Jurkat, Clone E6-1 (cell line): ENCODE measurements at regions not wholly inside any gene's neighbourhood (a gene's known extent, or its start where the extent isn't known, plus 50 kb on each side); places are given as distances from the start of the nearest gene placed in this dataset.

ENCODE experiments used
- DNase-seq: peaks from one replicate; pipeline ENCODE4 v3.0.0-alpha.2; 2011; ENCODE audit warnings: low read depth, low spot score
- H3K4me3 ChIP-seq: 2 replicates; pipeline ENCODE4 v1.5.1; 2011; ENCODE audit warnings: mild to moderate bottlenecking, low read length, control low read depth, moderate library complexity

DNA sequence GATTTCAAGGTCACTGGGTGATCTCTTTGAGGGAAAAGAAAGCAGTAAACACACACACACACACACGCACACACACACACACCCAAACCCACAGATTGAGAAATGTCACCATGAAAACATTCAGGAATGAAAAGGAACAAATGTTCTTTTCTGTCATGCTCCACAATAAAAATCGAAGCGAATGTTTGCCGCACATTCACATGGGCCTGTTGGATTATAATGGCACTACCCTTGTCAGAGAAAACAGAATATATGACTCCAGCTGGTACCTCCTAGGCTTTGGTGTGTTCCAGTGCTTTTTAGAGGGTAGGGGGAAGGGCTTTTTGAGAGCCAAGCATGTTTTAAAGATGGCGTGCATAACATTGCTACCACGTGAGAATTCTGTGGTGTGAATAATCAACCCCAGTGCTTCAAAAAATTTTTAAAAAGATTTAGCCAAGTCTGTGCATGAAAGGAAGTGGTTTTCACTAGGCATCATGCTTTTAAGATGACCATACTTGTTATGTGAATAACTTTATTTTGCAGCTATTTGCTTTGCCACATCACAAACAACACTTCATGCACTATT is 120.8 kb upstream of the ZNF608 start:
- no peak overlapping the region for H3K4me3 ChIP-seq
- DNase-seq: no peak

DNA sequence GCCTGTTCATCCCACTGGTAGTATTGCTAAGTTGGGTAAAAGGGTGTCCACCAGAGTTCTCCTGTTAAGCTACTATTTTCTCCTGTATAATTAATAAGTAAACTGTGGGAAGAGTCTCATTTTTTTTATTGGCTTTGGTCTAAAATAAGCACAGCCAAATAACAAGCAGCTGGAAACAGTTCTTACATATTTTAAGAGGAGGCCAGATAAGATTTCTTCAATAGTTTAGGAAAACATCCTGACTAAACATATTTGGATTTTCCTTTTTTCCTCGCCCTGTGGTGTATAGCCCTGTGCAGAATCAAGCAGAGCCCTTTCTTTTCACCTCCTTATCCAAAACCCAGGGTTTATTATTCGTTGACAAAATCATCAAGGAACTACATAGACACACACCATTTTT is 122.2 kb upstream of the ZNF608 start:
- no peak for DNase-seq

DNA sequence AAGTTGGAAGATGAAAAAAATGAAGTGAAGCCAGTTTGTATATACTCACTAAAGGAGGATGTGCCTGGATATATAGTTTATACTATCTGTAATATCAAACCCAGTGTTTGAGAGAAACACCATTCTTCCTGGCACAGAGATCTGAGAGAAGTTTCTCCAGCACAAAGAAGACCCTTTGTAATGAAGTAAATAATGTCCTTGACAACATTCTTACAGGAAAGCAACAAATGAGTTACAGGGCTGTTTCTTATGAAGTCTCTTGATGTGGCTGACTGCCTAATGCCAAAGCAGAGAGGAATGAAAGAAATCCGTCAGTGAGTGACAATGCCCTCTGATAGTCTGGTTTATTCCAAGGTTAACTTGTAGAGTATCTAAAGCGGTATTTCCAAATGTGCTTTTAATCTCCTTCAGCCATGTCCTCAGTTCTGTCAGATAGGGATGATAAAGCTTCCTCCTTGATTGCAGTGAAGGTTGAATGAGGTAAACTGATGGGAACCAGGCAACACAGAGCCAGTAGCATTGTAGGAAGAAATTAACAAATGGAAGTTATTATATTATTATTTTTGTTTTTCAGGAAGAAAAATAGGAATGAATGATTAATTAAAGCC is 123.1 kb upstream of the ZNF608 start:
- no peak overlapping the region for H3K4me3 ChIP-seq
- no peak for DNase-seq

More for the DNA sequence above, 122.2 kb upstream of the ZNF608 start:
- H3K4me3 ChIP-seq: no peak overlapping the region

DNA sequence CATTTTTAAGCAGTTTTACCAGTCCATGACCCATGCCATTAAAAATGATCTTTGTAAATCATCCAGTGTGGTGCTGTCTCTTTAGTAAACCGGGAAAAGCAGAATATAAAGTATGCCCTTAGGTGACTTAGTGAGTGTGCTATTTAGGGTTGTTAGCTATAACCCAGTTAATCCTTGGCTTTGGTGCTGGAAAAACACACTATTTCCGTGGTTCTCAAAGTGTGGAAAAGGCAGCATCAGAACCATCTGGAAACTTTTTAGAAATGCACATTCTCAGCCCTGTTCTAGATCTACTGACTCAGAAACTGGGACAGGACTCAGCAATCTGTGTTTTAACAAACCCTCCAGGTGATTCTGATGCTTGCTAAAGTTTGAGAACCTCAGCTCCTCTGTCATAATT is 123.6 kb upstream of the ZNF608 start:
- DNase-seq: no peak
- no peak overlapping the region for H3K4me3 ChIP-seq

DNA sequence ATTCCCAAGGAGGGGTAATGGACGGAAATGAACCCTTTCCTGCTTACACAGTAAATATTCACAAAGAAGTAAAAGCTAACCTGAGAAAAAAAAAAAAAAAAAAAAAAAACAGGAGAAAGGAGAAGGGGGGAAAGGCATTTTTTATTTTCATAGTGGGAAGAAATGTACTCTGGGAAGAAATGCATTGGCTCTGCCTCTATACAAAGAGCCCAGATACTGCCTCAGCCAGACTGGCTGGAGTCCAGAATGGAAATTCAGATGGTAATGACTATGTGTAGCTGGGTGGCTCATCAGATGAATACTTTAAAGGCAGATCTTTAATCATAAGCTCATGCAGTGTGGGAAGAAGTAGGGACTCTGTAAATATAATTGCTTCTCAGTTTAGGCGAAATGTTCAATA is 124.9 kb upstream of the ZNF608 start:
- no peak for DNase-seq

DNA sequence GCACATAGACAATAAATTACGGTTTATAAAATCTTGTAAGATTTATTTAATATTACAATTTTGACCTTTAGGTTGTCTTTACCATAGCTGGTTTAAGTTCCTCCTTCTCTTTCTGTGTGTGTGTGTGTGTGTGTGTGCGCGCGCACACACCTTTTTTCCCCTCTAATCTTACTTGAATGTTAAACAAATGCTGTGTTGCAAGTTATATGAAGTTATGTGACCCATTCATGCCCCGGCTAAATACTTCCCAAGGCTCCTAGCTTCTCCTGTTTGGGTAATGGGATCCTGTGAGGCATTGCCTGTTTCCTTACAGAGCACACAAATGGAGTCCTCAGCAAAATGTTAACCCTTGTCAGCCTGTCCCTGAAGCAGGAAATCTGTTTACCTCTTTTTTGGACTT is 125.6 kb upstream of the ZNF608 start:
- no peak overlapping the region for H3K4me3 ChIP-seq
- no peak for DNase-seq

More for the DNA sequence above, 124.9 kb upstream of the ZNF608 start:
- H3K4me3 ChIP-seq: no peak overlapping the region

DNA sequence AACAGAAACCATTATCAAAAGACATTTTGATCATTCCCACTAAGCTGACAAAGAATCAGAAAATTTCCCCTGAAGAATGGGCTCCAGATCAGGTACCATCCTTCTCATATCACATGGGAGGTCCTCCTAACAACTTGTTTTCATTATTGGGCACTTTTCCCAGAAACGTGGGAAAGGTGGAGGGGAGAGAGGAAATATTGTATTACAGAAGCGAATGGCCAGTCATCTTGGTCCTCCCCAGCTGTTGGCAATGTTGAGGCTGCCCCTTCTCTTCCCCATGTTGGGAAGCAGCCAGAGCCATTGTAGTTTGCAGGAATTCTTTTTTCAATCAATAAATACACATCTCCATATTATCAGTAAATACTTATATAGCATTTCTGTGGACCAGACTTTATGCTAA is 126.2 kb upstream of the ZNF608 start:
- H3K4me3 ChIP-seq: no peak overlapping the region
- no peak for DNase-seq

DNA sequence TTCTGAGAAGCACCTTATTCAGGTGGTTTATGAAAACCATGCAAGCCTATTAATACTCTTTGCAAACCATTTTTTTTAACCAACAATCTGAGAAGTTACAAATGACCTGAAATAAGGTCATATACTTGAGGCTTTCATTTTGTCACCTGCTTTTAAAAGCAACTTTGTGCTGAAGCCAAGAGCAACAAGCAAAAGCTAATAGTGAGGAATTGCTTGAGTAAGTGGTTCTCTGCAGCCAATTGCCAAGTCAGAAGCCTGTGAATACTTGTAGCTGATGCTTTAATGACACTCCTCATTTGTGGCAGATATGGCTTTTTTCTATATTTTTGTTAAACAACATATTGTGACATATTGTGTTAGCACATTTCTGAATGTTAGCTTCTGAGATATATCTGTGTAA is 126.7 kb upstream of the ZNF608 start:
- no peak for DNase-seq
- H3K4me3 ChIP-seq: no peak overlapping the region

DNA sequence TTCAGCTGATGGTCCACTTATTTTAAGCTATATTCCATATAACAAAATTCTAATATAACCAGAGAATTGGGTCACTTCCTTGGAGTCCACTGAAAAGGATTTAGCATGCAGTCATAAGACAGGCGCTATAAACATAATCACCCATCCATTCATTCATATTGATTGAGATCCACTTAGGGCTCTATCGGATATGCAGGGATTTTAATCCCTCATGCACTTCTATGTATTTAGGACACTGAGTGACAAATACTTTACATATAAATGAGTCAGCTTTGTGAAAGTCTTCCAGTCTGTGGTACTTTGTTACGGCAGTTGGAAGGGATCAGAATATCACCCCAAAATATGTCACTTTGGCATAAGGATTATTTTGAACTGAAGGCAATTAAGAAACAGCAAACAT is 127.3 kb upstream of the ZNF608 start:
- no peak for DNase-seq
- H3K4me3 ChIP-seq: no peak overlapping the region

DNA sequence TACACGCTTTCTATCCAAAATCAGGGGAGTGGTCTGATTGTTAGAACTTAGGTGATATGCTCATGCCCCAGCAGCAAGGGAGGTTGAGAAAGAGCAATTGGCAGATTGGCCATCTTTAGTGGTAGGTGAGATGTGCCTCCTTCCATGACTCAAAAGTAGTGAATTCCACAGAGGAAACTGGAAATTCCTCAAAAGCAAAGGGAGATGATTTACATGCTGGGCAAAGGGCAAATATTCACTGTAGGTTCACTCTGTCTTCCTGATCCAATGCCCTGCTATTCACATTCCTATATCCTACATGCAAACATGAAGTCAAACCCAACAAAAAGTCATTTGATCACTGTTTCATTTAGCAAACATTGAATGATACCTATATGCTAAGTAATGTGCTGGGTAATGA is 130.1 kb upstream of the ZNF608 start:
- no peak overlapping the region for H3K4me3 ChIP-seq
- DNase-seq: no peak

DNA sequence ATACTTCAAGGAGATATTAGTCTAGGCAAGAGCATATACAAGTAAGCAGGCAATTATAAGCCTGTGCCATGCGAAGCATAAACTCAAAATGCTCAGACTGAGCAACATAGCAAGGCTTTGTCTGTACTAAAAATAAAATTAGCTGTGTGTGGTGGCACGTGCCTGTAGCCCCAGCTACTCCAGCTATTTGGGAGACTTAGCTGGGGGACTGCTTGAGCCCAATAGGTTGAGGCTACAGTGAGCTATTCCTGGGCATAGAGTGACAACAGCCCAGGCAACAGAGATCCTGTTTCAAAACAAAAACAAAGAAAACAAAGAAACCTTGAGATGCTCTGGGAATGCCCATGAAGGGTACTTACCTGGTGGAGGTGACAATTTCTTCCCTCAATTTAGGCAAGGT is 130.5 kb upstream of the ZNF608 start:
- H3K4me3 ChIP-seq: no peak overlapping the region
- no peak for DNase-seq

DNA sequence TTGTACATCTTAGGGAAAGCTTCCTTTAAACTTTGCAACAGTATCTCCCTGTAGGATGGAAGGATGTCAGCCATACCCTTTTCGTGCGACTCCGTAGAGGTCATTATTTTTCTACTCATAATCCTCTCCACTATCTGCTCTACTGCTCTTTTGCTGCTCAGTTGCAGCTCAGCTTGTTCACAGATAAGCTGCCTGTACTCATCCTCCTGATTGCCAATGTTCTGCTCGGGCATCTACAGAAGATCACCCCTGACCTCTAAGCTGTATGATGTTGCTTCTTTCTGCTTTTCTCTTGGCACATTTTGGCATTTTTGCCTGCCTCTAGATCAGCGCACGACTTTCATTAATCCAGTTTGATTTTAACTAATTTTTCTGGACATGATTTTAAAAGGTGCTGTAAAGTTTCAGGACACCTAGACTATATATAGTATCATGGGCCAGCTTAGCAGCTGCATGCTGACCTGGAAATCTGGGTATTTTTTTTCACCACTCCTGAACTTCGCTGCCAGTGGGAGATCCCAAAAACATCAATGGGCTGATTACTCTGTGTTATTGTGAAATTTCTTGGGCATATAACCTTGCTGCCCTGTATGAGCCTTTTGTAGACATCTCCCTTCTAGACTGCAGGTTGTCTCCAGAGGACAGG is 131.2 kb upstream of the ZNF608 start:
- no peak overlapping the region for H3K4me3 ChIP-seq
- DNase-seq: no peak

DNA sequence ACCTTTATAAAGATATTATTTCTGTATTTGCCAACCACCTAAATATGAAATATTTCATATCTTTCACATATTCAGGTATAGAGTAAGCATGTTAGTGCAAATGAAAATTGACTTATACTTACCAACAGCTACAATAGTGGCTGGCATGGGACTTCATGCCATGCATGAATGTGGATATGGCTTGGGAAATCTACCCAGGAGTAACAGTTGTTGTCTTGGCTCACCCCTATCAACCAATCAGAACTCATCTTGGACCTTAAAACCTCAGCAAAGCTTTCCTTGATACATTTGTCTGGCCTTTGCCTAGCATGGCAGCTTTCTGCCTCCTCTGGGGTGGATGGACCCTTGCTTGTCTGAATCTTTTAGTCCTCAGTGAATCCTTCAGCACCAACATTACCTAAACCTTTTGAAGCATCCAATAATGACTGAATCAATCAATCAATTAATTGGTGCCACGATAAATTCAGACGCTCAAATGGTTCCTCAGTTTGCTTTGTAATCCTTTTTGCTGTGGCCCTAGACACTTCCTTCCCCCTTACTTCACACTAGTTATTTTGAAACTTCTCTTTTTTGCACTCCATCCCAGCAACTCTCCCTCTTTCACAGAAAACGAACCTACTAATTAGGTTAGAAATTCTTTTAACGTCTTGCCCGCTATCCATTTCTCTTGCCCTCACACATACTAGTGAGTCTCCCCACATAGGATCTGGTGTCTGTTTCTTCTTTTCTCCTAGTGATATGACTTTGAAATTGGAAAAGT is 132.3 kb upstream of the ZNF608 start:
- DNase-seq: no peak
- H3K4me3 ChIP-seq: no peak overlapping the region

DNA sequence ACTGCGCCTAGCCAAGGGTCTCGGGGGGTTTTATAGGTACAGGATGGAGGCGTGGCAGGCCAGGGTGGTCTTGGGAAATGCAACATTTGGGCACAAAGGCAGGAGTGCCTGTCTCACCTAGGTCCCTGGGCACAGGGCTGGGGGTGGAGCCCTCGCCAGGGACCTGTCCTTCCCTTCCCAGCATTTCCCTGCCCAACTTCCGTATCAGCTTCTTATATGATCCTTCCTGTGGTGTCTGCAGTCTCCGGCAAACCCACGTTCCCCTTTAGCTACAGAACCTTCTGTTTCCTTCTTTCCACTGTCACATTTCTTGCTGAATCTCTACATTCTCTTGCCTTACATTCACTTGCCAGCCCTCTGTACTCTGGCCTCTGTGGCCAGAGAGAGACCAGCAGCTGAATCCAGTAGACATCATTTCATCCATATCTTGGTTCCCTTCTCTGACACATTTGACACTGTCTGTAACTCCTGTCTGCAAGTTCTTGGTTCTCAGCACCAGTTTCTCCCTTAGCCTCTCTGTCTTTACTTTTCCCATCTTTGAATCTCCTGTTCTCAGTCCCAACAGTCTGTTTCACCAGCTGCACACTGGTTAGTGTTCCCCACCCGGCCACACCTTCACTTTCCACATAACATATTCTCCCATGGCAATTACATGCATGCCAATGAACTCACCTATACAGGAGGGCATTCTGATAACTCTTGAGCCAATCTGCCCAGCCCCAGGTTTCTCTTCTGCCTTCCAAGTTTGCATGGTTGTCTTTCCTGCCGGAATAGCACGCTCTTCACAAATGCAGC is 134.7 kb upstream of the ZNF608 start:
- no peak overlapping the region for H3K4me3 ChIP-seq
- DNase-seq: no peak

DNA sequence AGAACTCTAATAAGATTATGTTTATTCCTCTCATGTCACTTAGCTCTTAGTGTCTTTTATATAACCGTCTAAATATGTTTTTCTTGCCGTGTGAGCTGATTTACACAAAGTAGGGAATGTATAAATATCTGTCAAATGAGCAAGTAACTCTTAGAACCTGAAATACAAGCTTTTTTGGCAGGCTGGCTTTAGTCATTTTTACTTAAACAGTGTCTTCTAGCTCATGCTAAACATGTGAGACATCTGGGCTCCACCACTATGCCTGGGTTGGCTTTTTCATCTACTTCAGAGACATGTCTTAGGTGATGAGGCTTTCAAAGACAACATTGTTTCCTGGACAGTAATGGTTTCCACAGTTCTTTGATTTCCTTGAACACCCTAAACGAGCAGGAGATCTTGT is 137.2 kb upstream of the ZNF608 start:
- no peak overlapping the region for H3K4me3 ChIP-seq

DNA sequence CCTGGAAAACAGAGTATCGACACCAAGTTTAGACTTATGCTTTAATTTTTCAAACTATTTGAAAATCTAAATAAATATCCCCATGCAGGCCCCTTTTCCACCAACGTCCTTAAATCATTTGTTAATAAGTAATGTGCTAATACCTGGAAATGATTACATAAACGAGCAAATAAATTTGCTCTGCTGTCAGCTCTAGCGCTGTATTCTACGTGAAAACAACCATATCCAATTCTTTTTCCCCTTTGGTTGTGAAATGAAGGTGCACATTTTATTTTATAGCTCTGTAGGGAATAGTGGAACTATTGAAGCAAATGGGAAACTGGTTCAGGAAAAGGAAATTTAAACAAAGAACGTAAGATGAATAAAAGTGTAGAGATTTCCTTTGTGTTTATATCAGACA is 137.7 kb upstream of the ZNF608 start:
- no peak for DNase-seq
- H3K4me3 ChIP-seq: no peak overlapping the region

More for the DNA sequence above, 137.2 kb upstream of the ZNF608 start:
- DNase-seq: no peak

DNA sequence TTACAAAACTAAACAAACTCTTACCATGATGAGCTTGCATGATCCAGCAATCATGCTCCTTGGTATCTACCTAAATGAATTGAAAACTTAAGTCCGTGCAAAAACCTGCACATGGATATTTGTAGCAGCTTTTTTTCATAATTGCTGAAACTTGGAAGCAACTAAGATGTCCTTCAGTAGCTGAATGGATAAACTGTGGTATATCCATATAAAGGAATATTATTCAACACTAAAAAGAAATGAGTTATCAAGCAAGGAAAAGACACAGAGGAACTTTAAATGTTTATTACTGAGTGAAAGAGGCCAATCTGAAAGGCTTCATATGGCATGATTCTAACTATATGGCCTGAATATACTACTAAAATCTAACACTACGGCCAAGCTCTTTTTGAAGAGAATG is 139.1 kb upstream of the ZNF608 start:
- no peak for DNase-seq
- no peak overlapping the region for H3K4me3 ChIP-seq

DNA sequence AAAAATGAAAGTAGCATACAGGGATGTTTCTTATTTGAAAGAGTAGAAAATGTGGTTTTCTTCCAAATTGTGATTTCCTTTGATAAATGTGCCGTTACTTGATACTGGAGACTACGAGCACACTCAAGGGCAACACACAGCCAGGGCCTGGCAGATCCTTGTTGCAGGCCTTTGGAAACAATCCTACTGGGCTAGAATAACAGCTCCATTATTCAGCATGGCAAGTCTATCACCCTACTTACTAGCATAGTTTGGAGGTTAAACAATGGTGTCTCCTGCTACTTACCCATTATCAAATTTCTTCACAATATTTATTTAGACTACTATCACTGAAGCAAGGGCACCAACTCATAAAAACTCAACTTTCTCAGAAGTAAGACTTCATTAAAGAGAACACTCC is 140.8 kb upstream of the ZNF608 start:
- no peak for DNase-seq
- H3K4me3 ChIP-seq: no peak overlapping the region

DNA sequence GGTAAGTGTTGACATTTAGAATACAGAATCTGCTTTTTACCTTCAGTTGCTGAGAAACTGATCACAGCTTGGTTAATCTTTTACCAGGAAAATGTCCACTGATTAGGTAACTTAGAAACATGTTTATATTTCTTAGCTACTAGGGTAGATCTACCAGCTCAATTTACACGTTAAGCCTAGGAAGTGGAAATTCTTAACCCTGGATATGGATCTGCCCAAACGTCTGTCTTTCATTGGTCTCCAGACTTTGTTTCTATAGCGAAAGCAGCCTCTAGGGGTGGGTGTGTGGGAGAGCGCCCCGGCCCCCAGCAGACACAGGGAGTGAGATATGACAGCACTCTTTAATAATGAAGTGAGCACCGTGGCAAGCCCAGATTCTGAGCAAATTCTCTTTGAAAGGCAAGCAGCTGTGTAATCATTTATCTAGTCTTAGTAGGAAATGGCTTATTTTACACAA is 141.6 kb upstream of the ZNF608 start:
- no peak for DNase-seq
- H3K4me3 ChIP-seq: no peak overlapping the region
